Liver (tissue), 2 donors: ENCODE measurements at regions not wholly inside any gene's neighbourhood (a gene's known extent, or its start where the extent isn't known, plus 50 kb on each side); places are given as distances from the start of the nearest gene placed in this dataset.

ENCODE experiments used
- ATF3 ChIP-seq: IDR thresholded peaks from 2 replicates; pipeline ENCODE4 v1.6.1; 2016; ENCODE audit warnings: antibody characterized with exemption
- EGR1 ChIP-seq, 2 donors: IDR thresholded peaks; 2 replicates each; pipeline ENCODE4 v1.6.1; 2016 to 2018; ENCODE audit warnings: antibody characterized with exemption in 2 of 2, low read depth in 2 of 2
- JUND ChIP-seq, 2 donors: IDR thresholded peaks; 2 replicates each; pipeline ENCODE4 v1.6.1; 2016; ENCODE audit warnings: antibody characterized with exemption in 2 of 2
- NR2F2 ChIP-seq: IDR thresholded peaks from 2 replicates; pipeline ENCODE4 v1.6.1; 2016; ENCODE audit warnings: antibody characterized with exemption
- TF ChIP-seq, protein P1 (sequence below): IDR thresholded peaks from 2 replicates; pipeline ENCODE4 v1.6.1; 2016; ENCODE audit warnings: antibody characterized with exemption
- donor health status: healthy.

DNA sequence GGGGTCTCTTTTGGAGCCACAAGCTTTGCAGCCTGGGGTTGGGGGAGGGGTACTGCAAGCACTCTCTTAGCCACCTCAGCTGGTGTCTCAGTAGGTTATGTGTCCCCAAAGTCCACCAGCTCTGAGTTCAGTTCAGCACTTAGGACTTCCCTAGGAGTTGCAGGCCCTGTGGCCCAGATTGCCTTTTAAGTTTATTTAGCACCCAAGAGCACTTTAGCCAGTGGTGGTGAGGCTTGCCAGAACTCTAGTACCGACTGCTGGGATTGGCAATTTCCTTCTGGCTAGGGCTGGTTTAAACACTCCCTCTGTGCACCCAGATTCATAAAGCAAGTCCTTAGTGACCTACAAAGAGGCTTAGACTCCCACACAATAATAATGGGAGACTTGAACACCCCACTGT, 489.9 kb upstream of the RPS6KA3 start:
- no peak for TF ChIP-seq ATF3
- TF ChIP-seq, protein P1, sequence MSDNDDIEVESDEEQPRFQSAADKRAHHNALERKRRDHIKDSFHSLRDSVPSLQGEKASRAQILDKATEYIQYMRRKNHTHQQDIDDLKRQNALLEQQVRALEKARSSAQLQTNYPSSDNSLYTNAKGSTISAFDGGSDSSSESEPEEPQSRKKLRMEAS: no peak
- TF ChIP-seq JUND (IDR thresholded peaks at IDR 0.05): no peak
- no peak for TF ChIP-seq NR2F2
- no peak for TF ChIP-seq EGR1 (IDR thresholded peaks at IDR 0.05; ENCODE audit: low read depth in 2 of 2)
